Body of pancreas (tissue), 4 donors: ENCODE measurements at regions not wholly inside any gene's neighbourhood (a gene's known extent, or its start where the extent isn't known, plus 50 kb on each side); places are given as distances from the start of the nearest gene placed in this dataset.

Experiments used
- ATAC-seq: fragments of 150-250 bp; one replicate; pipeline ENCODE4 v1.9.1; 2016
- DNase-seq, 4 donors: peaks; one replicate each; pipeline ENCODE4 v3.0.0-alpha.2; 2019
- H3K27ac ChIP-seq, 4 donors: fragments of 200-600 bp; sonication (generic); 1 replicate in 3 of 4; 2 replicates in 1 of 4; pipeline versions ENCODE4 v1.5.1 to v1.6.1; 2016 to 2019; ENCODE audit warnings: mild to moderate bottlenecking in 1 of 4, mixed read lengths in 1 of 4, moderate library complexity in 1 of 4
- H3K27me3 ChIP-seq, 2 donors: fragments of 200-600 bp; sonication (generic); one replicate each; pipeline ENCODE4 v1.6.0; 2016; ENCODE audit warnings: mild to moderate bottlenecking in 1 of 2
- H3K36me3 ChIP-seq, 2 donors: fragments of 200-600 bp; sonication (generic); replicated peaks in 1 of 2; 2 replicates each; pipeline ENCODE4 v1.5.1; 2016; ENCODE audit warnings: low read depth in 2 of 2; ENCODE audit not compliant: insufficient read depth in 1 of 2
- H3K4me1 ChIP-seq: fragments of 200-600 bp; sonication (generic); one replicate; pipeline ENCODE4 v1.6.0; 2016
- H3K4me3 ChIP-seq, 2 donors: fragments of 200-600 bp; sonication (generic); 1 replicate in 1 of 2; 2 replicates in 1 of 2; pipeline ENCODE4 v1.5.1; 2016 to 2019
- H3K9me3 ChIP-seq, 3 donors: fragments of 200-600 bp; sonication (generic); 1 replicate in 2 of 3; 2 replicates in 1 of 3; pipeline ENCODE4 v1.5.1; 2016
- POLR2A ChIP-seq, 3 donors: fragments of 450-650 bp; IDR thresholded peaks; one replicate each; pipeline ENCODE4 v1.6.1; 2016; ENCODE audit warnings: antibody characterized with exemption in 3 of 3, mild to moderate bottlenecking in 2 of 3
- WGBS, 2 donors: methylation state at CpG; one replicate each; pipeline ENCODE4 v1.1.5; 2017; 5-methylcytosine and 5-hydroxymethylcytosine counted together
- intact Hi-C: fragments of 100-400 bp; cut with DNase I; formaldehyde crosslinking; loops from one replicate; pipeline ENCODE4 v1.15.1; 2023
- TF ChIP-seq, protein P1 (sequence below), 7 experiments: fragments of 450-650 bp in 4 of 7; fragments of 200-600 bp in 3 of 7; sonication (generic) in 3 of 7; IDR thresholded peaks; one replicate each; pipeline ENCODE4 v1.5.1; 2016 to 2019; ENCODE audit warnings: antibody characterized with exemption in 7 of 7

DNA sequence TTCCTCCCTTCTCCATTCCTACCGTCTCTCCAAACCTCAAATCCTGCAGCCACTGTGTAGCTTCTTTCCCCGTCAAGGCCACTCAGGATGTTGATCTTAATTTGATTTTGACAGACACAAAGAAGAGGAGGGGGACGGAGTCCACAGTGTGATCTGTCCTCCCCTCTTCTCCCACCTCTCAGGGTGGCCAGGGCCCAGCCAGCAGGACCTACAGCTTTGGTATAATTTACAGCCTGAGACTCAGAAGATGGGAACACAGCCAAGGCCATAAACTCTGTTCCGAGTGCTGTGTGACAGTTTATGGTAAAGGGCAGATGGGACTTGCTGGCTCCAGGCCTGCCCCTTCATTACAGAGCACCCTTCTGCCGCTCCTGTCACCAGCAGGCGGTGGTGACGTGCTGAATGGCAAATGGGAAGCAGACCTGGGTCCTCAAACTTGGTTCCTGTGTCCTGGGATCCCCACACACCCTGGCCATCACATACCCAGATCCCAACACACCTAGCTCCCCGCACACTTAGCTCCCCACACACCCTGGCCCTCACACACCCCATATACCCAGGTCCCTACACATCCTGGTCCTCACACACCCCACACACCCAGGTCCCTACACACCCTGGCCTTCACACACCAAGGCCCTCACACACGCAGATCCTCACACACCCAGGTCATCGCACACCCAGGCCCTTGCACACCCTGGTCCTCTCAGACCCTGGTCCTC lies 71.6 kb downstream of the CD2 start:
- TF ChIP-seq POLR2A (IDR thresholded peaks at IDR 0.05): no peak
- TF ChIP-seq, protein P1, sequence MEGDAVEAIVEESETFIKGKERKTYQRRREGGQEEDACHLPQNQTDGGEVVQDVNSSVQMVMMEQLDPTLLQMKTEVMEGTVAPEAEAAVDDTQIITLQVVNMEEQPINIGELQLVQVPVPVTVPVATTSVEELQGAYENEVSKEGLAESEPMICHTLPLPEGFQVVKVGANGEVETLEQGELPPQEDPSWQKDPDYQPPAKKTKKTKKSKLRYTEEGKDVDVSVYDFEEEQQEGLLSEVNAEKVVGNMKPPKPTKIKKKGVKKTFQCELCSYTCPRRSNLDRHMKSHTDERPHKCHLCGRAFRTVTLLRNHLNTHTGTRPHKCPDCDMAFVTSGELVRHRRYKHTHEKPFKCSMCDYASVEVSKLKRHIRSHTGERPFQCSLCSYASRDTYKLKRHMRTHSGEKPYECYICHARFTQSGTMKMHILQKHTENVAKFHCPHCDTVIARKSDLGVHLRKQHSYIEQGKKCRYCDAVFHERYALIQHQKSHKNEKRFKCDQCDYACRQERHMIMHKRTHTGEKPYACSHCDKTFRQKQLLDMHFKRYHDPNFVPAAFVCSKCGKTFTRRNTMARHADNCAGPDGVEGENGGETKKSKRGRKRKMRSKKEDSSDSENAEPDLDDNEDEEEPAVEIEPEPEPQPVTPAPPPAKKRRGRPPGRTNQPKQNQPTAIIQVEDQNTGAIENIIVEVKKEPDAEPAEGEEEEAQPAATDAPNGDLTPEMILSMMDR (IDR thresholded peaks at IDR 0.05): no peak
- Histone ChIP-seq H3K4me1 (peaks cover 38% of the 10 kb centered on the region), H3K4me3 (no peak overlapping the region), H3K36me3 (no peaks in the 10 kb centered on the region), H3K9me3 (no peaks in the 10 kb centered on the region), H3K27me3 (no peaks in the 10 kb centered on the region), H3K27ac (no peak overlapping the region)
- intact Hi-C loops: no loop called here
- WGBS, 2 donors: 74 to 79% methylated on average over 10 of the region's 10 CpGs
- DNase-seq (peak in 2 of 4 donors; percentile 22 to 37), ATAC-seq (no peak)

DNA sequence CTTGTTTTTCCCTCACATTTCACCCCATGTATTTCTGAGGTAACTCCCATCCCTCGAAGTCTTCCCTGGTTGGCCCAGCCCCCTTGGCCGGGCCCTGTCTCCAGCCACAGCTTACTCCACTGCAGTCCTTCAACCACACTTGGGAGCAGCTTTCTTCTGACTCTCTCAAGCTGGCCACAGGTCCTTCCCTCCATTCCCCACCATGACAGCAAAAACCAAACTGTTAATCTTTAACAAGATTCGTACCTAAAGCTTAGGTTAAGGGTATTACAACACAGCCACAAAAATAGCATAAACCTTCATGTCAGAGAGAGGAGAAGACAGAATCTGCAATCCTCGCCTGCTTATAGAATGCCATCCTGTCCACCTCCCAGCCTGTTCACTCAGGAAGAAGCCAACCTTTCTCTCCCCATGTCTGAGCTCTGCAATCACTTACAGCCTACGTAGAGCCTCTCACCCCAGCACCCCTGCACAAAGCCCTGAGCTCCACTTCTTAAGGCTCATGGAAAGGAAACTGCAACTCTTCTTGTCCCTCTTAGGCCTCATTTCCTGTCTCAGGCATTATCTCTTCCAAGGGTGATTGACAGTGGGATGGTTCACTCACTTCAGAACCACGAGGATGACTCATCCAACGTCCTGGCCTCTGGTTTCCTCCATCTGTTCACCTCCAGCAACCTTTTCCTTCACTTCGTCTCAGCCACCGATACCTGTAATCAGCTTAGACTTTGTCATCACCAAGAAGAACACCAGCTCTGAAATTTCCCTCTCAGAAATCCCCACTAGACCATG lies 72.8 kb downstream of the CD2 start:
- 58 to 65% methylated on average over 9 of the region's 9 CpGs for WGBS, 2 donors
- DNase-seq: no peak
- Histone ChIP-seq H3K36me3 (no peaks in the 10 kb centered on the region), H3K4me1 (peaks cover 43% of the 10 kb centered on the region), H3K27me3 (no peaks in the 10 kb centered on the region), H3K27ac (no peak overlapping the region), H3K4me3 (no peak overlapping the region), H3K9me3 (no peaks in the 10 kb centered on the region)
- TF ChIP-seq POLR2A (IDR thresholded peaks at IDR 0.05): no peak
- TF ChIP-seq, protein P1 (IDR thresholded peaks at IDR 0.05): no peak
- ATAC-seq: no peak
- intact Hi-C loops: no loop called here

DNA sequence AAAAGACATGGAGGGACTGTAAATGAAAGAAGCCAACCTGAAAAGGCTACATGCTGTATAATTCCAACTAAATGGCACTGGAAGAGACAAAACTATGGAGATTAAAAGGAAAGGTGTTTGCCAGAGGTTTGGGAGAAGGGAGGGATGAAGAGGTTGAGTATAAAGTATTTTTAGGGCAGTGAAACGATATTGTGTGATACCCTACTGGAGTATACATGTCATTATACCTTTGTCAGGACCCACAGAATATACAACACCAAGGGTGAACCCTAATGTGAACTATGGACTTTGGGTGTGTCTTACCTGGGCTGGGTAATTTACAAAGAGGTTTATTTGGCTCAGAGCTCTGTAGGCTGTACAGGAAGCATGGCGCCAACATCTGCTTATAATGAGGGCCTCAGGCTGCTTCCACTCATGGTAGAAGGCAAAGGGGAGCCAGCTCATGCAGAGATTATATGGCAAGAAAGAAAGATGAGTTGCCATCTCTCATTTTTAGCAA lies 73.4 kb downstream of the CD2 start:
- intact Hi-C loops: no loop called here
- Histone ChIP-seq H3K4me3 (no peak overlapping the region), H3K27ac (no peak overlapping the region), H3K27me3 (no peaks in the 10 kb centered on the region), H3K4me1 (peaks cover 49% of the 10 kb centered on the region), H3K9me3 (no peaks in the 10 kb centered on the region), H3K36me3 (no peaks in the 10 kb centered on the region)
- 87 to 98% methylated on average over 2 of the region's 2 CpGs for WGBS, 2 donors
- DNase-seq (no peak), ATAC-seq (no peak)
- TF ChIP-seq, protein P1 (IDR thresholded peaks at IDR 0.05): no peak
- TF ChIP-seq POLR2A (IDR thresholded peaks at IDR 0.05): no peak

DNA sequence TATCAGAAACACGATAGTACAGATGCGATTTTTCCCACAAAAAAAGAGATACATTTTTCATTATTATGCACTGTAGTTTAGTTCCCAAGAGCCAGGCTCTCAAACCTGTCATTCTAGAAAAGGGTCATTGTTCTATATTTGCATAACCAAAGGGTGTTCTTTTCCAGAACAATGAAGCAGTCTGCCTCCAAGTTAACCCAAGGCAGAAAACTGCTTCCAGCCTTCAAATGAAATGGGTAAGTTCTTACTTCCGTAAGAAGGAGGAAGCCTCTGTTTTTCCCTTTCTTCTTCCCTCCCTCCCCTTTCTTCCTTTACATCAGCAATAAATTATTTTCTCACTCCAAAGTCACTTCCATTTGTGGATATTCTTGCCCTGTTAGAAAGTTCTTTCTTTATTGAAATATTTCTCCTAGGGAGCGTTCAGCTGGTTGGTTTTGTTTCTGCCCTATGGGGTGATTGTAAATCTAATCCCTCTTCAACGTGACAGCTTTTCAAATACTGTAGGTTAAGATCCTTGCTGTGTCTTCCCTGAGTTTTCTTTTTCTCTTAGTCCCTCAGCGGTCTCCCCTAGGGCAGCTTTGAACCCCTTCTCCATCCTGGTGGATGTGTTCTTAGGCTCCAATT lies 77.3 kb upstream of the PTGFRN start:
- peaks cover 55% of the 10 kb centered on the region for H3K4me1 ChIP-seq
- no peaks in the 10 kb centered on the region for H3K9me3 ChIP-seq
- H3K27me3 ChIP-seq: no peaks in the 10 kb centered on the region
- DNase-seq (no peak), ATAC-seq (peak; percentile 41)
- H3K4me3 ChIP-seq: no peak overlapping the region
- no peaks in the 10 kb centered on the region for H3K36me3 ChIP-seq
- intact Hi-C loops: no loop called here
- peak overlapping the region in 3 of 4 donors; percentile 55 to 69 (median 69) for H3K27ac ChIP-seq
- no peak for TF ChIP-seq POLR2A (IDR thresholded peaks at IDR 0.05)
- TF ChIP-seq, protein P1 (IDR thresholded peaks at IDR 0.05): no peak
- 33 to 37% methylated on average over 6 of the region's 6 CpGs for WGBS, 2 donors
